ENCODE measurements at regions not wholly inside any gene's neighbourhood (a gene's known extent, or its start where the extent isn't known, plus 50 kb on each side); places are given as distances from the start of the nearest gene placed in this dataset.

DNA sequence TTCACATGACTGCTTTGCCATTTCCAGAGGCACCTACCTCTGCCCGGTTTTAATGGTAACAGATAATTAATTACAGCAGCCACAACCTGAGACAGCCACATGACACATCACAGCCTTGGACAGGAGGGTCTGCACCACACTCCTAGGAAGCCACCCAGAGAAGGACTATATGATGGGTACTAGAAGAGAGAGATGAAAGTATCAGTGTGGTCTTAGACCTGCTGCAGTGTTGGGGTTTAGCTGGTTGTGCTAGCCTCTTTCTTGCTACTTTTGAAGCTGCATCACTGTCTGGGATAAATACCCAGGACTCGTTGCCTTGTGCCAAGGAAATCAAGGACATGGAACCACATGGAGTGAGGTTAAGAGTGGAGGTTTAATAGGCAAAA lies 266.4 kb downstream of the ICE1 start:
- no peak overlapping the region for H3K4me3 ChIP-seq (ENCODE audit: low read depth, low read length)
- TF ChIP-seq, protein P1, sequence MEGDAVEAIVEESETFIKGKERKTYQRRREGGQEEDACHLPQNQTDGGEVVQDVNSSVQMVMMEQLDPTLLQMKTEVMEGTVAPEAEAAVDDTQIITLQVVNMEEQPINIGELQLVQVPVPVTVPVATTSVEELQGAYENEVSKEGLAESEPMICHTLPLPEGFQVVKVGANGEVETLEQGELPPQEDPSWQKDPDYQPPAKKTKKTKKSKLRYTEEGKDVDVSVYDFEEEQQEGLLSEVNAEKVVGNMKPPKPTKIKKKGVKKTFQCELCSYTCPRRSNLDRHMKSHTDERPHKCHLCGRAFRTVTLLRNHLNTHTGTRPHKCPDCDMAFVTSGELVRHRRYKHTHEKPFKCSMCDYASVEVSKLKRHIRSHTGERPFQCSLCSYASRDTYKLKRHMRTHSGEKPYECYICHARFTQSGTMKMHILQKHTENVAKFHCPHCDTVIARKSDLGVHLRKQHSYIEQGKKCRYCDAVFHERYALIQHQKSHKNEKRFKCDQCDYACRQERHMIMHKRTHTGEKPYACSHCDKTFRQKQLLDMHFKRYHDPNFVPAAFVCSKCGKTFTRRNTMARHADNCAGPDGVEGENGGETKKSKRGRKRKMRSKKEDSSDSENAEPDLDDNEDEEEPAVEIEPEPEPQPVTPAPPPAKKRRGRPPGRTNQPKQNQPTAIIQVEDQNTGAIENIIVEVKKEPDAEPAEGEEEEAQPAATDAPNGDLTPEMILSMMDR (IDR thresholded peaks at IDR 0.05; ENCODE audit: low read depth, low read length), result no peak
- TF ChIP-seq POLR2A (IDR thresholded peaks at IDR 0.05; ENCODE audit: extremely low read depth, insufficient read length) (no peak), MYC (IDR thresholded peaks at IDR 0.05; ENCODE audit: low read depth, low read length) (no peak)
- TF ChIP-seq, protein P2, sequence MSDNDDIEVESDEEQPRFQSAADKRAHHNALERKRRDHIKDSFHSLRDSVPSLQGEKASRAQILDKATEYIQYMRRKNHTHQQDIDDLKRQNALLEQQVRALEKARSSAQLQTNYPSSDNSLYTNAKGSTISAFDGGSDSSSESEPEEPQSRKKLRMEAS (IDR thresholded peaks at IDR 0.05; ENCODE audit: low read depth, low read length), result no peak

DNA sequence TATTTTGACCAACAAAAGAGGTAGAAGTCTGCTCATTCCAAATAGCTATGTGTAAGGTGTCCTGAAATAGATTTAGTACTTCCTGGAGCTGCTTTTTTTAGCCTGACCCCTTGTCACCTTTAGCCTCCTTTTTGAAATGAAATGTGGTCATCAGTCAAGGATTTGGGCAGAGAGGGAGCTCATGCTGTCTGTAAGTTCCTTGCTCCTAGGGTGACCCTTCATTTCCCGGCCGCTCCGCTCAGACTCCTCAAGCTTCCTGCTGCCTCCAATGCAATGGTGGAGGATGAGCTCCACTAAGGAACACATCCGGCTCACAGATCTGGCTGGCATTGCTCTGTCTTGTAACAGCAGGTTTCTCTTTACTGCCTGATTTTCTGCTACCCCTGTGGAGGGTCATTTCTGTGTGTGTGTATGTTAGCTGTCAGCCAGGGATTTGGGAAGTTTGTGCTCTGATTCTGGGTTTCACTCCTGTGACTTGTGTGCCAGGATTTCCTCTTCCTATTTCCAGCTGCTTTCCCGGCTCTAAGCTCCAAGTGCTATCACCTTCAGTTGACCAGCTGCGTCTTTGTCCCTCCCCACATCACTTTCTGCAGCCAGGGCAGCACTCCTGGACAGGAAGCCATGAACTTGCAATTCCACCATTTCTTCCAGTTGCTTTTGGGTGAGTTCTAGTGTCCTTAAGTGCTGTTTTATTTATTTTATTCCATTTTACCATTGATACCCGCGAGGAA lies 265.9 kb downstream of the ICE1 start:
- DNase-seq (ENCODE audit: low read depth), result no peak
- TF ChIP-seq, protein P2 (IDR thresholded peaks at IDR 0.05; ENCODE audit: low read depth, low read length), result no peak
- TF ChIP-seq POLR2A (IDR thresholded peaks at IDR 0.05; ENCODE audit: extremely low read depth, insufficient read length) (no peak), MYC (IDR thresholded peaks at IDR 0.05; ENCODE audit: low read depth, low read length) (no peak)
- TF ChIP-seq, protein P1 (IDR thresholded peaks at IDR 0.05; ENCODE audit: low read depth, low read length), result no peak
- no peak overlapping the region for H3K4me3 ChIP-seq (ENCODE audit: low read depth, low read length)

More for the DNA sequence above, 266.4 kb downstream of the ICE1 start:
- DNase-seq (ENCODE audit: low read depth), result no peak

DNA sequence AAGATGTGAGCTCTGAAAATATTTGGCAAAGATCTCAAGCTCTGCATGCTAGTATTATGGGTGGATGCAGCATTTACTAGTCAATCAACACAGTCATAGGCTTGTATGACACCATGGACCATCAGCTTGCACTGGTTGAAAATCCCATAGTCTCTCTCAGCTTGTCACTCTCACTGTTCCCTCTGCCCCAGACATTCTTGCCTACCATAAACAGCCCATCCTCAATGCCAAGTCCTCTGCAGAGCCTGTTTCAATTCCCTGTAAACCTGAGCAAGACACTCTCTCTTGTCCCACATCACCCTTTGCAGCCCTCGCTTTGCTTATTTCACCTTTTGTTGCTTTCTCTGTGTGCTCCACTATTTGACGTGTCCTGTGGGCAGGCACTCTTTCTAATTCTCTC lies 264.6 kb downstream of the ICE1 start:
- no peak for DNase-seq (ENCODE audit: low read depth)

DNA sequence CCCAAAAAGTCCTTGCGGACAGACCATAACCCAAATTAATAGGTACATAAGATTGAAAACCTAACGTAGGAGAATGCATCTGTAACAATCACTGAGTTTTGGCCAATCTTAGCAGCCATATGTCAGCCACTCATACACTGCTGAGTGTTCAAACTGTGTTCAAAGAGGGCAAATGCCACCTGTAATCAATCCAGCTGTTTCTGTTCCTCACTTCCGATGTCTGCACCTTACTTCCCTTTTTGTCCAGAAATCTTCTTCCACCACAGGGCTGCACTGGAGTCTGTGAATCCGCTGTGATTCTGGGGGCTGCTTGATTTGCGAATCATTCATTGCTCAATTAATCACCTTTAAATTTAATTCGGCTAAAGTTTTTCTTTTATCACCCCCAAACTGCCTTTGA lies 263.9 kb downstream of the ICE1 start:
- no peak for DNase-seq (ENCODE audit: low read depth)
- TF ChIP-seq, protein P1 (IDR thresholded peaks at IDR 0.05; ENCODE audit: low read depth, low read length), result no peak
- TF ChIP-seq POLR2A (IDR thresholded peaks at IDR 0.05; ENCODE audit: extremely low read depth, insufficient read length) (no peak), MYC (IDR thresholded peaks at IDR 0.05; ENCODE audit: low read depth, low read length) (no peak)
- TF ChIP-seq, protein P2 (IDR thresholded peaks at IDR 0.05; ENCODE audit: low read depth, low read length), result no peak
- no peak overlapping the region for H3K4me3 ChIP-seq (ENCODE audit: low read depth, low read length)

More for the DNA sequence above, 264.6 kb downstream of the ICE1 start:
- no peak overlapping the region for H3K4me3 ChIP-seq (ENCODE audit: low read depth, low read length)
- no peak for TF ChIP-seq MYC (IDR thresholded peaks at IDR 0.05; ENCODE audit: low read depth, low read length)
- TF ChIP-seq, protein P1 (IDR thresholded peaks at IDR 0.05; ENCODE audit: low read depth, low read length), result no peak
- TF ChIP-seq POLR2A (IDR thresholded peaks at IDR 0.05; ENCODE audit: extremely low read depth, insufficient read length), result no peak
- TF ChIP-seq, protein P2 (IDR thresholded peaks at IDR 0.05; ENCODE audit: low read depth, low read length), result no peak

DNA sequence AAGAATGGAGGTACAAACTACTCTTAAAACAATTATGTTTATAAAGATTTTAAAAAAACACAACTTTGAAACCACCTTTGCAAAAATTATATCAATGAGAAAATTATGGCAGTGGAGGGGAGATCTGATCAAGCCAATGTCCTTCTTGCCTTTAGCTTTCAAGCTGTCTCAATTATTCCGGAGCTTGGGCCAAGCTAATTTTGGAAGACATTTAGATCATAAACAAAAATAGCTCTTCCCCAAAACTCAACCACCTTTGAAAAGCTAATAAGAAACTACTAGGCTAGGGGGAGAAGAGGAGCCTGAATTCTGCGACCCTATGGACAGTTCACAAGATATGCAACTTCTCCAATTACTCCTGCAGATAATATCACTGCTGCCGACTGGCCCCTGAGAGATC lies 263.3 kb downstream of the ICE1 start:
- no peak for DNase-seq (ENCODE audit: low read depth)
- TF ChIP-seq POLR2A (IDR thresholded peaks at IDR 0.05; ENCODE audit: extremely low read depth, insufficient read length) (no peak), MYC (IDR thresholded peaks at IDR 0.05; ENCODE audit: low read depth, low read length) (no peak)
- TF ChIP-seq, protein P2 (IDR thresholded peaks at IDR 0.05; ENCODE audit: low read depth, low read length), result no peak
- TF ChIP-seq, protein P1 (IDR thresholded peaks at IDR 0.05; ENCODE audit: low read depth, low read length), result no peak
- H3K4me3 ChIP-seq (ENCODE audit: low read depth, low read length), result no peak overlapping the region

All from NB4 (cell line).